HG03520 (cell line): ENCODE measurements at regions not wholly inside any gene's neighbourhood (a gene's known extent, or its start where the extent isn't known, plus 50 kb on each side); places are given as distances from the start of the nearest gene placed in this dataset.
A peak's percentile ranks its signal among the peaks of the same experiment; 100 is the strongest.

ENCODE experiments used
- ATAC-seq: cut with Tn5 transposase; IDR thresholded peaks from one replicate; pipeline ENCODE4 v1.9.1; 2021; ENCODE audit warnings: mild to moderate bottlenecking, moderate library complexity; ENCODE audit not compliant: unreplicated experiment

DNA sequence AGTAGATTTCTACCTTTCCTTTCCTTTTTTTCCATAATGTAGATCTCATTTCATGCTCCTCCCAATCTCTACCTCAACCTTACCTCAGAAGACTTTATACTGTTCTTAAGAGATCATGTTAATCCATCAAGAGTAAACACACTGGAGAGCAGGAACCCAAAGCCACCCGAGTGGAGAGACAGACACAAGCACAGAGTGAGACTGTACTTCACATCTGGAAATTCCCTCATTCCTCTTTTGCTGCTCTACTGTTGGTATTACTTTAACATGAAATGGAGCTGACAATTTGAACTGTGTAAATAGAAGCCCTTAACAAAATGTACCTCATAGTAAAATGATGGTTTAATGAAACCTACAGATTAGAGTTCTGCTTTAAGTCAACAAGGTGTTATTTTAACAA is 105.7 kb upstream of the RASGEF1B start:
- no peak for ATAC-seq

DNA sequence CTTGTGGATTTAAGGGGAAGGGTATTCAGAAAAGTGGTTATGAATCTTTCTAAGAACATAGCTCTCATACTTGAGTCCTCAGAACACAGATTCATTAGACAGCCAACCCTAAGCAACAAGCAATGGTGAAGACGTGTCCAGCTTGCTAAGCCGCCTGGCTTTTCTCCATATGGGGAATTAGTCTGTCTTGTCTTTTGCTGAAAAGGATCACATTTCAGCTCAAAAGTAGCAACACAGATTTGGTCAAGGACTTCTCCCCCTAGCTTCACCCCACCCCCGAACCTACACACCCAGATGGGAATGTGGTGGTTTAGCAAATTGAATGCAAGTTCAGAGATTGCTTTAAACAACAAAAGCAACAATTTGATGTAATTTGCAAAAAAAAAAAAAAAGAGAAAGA is 103.3 kb upstream of the RASGEF1B start:
- no peak for ATAC-seq

DNA sequence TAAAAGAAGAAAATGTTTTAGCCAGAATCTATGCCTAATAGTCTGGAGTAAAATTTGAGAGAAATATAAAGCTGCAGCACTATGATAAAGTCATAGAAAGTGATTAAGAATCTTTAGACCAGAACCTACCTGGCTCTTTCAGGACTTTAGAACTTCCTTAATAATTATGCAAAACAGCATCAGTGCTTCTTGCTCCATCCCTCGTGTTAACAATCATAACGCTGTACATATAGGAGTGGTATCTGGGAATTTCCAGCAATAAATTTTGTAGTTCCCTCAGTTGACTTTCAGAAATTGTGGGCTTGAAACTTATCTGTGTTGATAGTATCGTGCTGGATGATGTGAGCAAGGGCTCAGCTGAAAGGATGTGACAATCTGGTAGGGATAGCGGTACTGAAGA is 102.1 kb upstream of the RASGEF1B start:
- no peak for ATAC-seq

DNA sequence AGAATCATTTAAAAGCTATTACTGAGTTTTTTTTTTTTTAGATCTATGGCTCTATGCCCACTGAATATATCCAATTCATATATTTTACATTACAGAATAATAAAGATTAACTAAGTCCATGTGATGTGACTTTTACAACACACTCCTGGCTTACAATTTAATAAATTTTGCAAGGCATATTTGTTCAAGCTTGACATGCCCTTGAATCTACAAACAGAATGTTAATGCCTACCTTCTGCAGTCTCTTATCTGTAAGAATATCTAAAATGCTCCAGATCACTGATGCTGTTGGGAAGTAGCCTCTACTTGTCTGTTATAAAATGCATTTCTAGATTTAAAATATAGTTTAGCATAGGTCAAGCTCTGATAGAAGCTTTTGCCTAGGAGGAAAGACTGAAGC is 100.7 kb upstream of the RASGEF1B start:
- no peak for ATAC-seq

DNA sequence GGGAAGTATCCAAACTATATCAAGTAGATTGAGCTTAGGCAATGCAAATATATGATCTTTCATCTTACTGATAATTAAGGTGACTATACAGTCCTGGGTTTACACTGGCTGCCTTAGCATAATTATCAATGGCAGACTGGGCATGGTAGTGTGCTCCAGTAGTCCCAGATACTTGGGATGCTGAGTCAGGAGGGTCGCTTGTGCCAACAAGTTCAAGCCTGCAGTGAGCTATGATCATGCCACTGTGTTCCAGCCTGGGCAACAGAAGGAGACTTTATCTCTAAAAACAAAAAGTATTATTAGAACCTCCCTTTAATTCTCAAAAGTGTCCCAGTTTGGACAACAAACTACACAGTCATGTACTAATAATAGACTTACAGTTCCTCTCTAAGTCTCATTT is 99.4 kb upstream of the RASGEF1B start:
- no peak for ATAC-seq

DNA sequence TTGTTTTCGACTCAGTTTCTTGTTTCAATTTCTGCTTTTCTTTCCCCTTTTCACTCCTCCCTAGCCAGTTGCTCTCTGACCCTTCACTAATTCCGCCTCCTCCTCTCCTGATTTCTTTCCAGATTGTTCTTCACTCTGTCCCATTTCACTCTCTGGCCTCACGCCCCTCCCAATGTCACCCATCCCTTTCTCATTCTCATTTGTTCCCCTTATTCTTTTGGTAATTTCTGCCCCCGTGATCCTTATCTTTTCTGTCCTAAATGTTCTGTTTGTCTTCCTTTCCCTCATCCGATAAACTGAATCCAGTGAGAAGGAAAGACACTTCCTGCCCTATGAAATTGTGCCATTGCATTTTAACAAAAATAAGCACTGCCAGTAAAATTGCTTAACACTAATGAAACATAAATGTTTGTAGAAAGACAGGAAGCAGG is 94.5 kb upstream of the RASGEF1B start:
- no peak for ATAC-seq

DNA sequence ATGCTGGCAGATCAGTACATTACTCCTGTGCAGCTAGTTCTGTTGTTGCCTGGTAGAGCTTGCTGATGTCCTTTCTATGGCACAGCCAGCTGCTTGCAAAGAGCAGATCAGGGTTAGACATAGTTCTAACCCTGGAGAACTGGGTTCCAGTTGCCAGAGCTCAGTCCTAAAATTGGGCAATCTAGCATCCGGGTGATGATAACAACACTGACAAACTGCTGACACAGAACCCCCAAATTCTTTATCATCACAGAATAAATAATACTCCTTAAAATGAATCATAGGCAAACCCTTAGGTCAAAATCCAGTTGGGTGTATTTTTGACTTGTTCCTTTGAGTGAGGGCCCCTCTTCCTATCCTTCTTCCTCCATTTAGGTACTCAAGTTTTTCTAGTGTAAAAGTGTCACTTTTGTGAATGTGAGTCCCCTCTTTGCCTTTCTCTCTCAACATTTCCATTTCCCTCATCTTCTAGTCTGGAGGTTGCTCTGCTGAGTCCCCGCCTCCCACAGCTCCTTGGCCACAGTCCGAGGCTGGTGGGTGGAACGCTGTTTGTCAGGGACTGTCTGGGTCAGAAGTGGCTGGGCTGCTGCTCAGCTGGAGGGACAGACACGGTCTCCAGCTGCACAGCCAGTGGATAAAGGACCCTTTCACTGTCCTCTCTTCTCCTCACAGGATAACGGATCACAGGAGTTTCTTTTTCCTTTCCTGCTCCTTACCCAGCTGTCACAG is 93.6 kb upstream of the RASGEF1B start:
- no peak for ATAC-seq

DNA sequence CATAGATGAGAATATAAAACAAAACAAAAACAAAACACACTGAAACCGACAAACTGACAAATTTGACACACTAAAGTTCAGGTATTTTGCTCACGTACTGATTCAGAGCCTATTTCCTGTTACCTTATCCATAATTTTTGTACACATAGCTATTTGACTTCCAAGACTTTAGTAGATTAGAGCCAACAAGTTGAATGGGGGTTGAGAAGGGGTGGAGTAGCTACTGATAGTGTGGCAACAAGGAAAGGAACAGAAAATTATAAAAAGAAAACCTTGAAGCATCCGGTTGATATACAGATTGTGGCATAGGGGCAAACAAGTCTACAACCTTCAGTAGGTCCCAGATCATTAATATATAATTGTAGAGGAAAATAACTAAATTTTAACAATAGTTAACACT is 92.3 kb upstream of the RASGEF1B start:
- ATAC-seq = no peak

DNA sequence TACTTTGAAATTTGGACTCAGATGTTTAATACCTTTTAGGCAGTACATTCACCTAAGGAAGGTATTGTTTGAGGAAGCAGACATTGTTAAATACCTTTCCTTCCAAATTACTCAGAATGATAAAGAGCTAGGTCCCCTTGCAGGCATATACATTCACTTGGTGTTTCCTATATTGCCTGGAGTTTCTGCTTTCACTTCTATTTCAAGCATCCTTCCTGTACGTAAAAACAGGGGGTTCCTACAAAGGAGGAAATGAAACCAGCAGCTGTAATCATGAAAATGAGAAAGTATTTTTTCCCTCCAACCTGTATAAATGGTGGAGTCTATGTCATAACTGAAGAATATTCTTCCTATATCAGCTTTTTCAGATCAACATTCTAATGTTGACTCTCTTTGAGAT is 90.4 kb upstream of the RASGEF1B start:
- ATAC-seq = peak; percentile 93

DNA sequence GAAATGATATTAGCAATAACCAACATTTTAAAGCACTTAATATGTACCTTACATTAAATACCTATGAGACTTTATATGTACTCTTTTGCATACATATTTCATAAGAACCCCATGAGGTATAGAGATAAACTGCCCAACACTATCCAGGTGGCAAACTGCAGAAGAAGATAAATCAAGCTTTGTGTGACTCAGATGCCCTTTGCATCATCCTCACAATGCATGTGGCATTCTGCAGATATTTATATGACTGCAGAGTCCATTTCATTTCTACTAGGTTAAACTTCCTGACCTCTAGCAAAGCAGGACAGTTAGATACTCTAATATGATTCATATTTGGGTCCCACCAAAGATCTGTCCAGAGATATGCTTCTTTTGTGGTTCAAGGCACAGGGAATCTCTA is 85.6 kb upstream of the RASGEF1B start:
- ATAC-seq = no peak

DNA sequence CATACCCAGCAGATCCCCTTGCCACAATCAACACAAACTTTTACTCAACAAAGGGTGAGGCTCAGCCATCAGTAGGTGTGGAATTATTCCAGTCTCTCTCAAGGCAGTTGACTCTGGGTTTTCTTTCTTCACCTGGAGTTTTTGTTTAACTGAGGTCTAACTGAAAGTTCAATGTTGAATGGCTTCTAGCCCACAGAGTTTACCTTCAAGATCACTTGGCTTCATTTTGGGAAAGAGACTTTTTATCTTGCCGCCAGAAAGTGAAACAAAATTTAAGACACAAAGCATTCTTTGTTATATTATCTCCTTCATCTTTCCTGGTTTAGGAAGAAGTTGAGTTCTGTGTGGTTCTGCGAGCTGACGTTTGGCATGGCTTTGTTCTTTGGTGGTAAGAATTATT is 83.8 kb upstream of the RASGEF1B start:
- ATAC-seq = no peak

DNA sequence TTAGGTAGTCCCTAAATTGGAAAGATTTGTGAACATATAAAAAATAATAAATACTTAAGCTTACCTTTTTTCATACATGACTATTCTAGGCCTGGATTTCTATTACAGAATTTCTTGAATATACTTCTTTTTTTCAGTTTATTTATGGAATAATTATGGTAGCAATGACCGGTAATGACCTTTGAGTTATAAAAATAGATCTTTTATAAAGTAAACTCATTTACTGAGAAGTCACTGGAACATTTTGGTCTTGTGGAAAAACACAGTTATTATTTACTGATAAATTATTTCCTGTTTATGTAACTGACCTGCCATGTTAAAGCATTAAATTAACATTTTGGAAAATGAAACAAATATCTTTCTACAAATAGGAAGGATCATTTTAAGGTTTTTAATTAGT is 80.4 kb upstream of the RASGEF1B start:
- no peak for ATAC-seq

DNA sequence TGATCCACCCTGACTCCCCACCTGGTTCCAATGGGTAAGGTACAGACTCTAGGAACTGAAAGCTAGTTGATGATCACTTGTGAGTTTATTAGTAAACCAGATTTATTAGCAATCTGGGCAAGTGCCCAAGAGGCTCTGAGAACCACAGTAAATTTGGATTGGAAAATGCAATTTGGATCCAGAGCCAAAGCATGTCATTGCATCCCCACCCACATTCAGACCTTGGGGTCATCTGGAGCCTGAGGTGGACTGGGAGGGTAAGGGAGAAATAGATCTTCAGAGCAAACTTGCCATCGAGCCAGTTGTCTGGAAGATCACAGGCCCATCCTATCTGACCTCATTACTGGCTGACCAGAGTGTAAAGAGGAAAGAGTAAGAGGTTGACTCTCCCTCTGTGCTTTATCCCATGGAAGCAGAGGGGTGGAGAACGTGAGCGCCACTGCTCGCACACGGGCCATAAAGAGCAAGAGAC is 78.7 kb upstream of the RASGEF1B start:
- no peak for ATAC-seq

DNA sequence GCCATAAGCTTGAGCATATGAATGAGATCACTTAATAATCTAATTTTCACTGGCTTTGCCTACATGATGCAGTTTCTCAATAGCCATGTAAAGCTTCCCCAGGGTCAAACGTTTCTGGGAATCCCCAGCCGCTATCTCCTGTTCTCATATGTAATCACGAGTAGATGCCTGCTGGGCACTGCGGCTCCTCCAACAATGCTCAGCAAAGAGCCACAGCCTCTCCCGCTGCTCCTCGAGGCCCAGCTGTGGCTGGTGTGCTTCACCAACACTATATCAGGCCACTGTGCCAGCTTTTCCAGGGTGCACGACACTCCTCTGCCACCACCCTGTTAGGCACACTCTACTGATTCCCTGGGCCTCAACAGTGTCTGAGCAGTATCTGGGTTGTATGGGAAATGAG is 78.3 kb upstream of the RASGEF1B start:
- ATAC-seq = no peak

DNA sequence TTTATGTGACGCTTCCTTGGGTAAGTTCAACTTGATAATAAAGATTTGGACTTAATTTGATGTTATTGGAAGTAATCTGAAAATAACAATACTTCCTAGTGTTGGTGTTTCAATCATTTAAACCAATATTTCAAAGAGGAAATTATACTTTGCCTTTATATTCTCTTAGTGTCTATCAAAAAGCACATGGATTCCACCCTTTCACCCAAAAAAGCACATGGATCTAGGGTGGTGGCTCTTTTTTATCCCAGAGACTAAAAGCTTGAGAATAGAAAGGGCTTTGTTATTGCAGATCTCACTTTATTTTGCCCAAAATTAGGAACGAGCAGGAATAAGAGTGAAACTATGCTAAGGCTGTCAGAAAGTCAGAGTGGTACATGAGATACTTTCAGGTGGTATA is 75.1 kb upstream of the RASGEF1B start:
- no peak for ATAC-seq

DNA sequence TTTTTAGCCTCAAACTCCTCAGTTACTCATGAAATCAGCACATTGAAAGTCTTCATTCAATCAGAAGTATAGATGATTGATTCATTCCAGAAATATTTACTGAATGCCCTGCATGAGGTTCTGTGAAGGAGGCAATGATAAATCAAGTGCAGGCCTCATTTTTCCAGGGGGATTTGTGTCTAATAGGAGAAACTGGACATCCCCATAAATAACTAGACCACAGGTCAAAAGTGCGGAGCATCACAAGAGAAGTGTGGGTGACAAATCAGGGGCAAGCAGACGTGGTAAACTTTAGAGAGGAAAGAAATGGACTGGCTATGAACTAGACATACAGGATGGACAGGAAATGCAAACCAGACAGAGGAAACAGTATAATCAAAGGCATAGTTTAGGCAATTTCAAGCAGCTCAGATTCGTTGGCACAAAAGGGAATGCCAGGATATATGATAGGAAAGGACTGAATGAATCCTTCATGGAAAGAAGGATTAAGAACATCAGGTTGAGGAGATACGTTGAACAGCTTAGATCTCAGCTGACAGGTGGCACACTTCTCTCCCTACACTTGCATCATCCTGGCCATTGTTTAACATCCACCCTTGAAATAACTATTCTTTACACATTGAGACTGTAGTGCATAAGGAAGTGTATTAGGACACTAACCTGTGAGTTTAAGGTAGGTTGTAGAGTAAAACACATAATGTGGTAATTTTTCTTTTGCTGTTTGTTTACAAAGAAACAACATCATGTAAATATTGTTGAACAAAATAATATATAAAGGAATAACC is 69.6 kb upstream of the RASGEF1B start:
- ATAC-seq = no peak

DNA sequence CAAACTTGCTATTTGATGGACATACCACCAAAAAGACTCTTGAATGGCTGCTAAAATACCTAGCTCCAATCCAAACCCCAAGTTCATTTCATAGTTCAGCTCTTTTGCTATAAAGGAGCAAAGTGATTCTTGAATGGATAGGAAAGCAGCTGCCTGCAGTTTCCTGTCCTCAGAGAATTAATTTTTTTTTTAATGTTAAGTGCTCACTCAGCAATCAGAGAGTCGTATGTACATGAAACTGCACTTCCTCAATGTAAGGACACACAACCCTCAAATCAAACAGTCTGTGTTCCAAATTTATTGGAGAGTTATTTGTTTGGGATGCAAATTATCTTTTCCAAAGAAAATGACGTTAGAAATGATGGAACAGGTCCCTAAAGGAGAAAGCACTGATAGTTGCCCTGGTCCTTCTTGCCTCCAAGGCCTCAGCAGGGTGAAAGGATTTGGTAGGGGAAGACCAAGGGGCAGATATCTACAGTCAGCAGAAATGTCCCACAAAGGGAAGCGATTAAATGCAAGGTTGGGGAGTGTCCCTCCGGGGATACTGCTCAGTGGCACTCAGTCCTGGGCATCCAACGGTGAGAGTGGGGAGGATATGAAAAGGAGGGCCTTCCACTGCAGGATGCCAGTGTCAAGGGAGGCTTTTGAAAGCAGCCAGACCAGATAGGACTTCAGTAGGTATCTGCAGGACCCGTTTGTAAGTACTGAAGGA is 67.2 kb upstream of the RASGEF1B start:
- ATAC-seq = no peak

DNA sequence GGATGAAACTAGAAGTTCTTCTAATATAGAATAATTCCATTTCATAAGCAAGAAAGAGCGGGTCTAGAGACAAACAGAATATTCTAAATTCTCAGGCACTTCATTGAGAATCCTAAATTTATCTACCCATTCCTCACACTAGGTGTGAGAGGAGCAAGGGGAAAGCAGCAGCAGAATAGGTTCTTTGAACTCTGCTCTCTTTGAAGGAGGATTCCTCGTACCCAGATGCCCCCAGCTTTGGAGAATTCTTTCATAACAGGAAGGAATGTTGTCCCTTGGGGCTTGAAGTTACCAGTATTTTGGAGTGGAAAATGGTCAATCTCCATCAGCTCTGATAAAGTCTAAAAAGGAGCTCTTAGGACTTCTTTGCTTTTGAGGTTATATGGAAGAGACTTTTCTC is 59.7 kb upstream of the RASGEF1B start:
- no peak for ATAC-seq

DNA sequence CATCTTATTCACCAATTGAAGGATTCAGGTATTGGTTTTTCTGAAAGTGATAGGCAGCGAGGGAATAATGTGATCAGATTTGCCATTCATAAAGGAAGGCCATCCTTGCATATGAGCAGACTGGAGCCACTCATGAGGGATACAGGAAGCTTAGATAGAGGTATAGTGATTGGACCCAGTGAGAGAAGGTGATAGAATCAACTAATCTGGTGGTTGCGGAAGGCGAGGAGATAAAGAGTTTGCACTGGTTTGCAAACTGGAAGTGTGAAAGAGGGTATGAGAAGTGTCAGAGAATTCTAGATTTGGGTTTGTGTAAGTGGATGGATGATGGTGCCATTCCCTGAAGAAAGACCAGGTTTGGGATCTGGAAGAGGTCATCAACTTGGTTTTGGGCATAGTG is 57.3 kb upstream of the RASGEF1B start:
- no peak for ATAC-seq

DNA sequence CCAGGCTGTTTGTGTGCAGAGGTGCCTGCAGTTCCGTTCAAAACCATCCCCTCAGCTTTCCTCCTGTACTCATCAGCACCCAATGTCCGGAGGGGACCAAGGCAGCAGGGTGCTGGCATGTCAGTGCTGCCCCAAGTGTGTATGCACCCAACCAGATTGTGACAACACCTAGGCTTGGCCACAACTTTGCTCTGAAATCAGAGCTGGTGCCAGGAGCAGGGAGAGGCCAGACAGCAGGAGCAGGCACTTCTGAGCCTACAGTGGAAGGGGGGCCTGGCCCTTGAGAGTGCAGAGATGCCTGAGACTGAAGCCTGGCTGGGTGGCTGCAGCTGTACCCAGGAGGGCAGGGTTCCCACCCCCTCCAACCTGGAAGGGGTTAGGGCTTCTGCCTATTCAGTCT is 56.5 kb upstream of the RASGEF1B start:
- no peak for ATAC-seq

DNA sequence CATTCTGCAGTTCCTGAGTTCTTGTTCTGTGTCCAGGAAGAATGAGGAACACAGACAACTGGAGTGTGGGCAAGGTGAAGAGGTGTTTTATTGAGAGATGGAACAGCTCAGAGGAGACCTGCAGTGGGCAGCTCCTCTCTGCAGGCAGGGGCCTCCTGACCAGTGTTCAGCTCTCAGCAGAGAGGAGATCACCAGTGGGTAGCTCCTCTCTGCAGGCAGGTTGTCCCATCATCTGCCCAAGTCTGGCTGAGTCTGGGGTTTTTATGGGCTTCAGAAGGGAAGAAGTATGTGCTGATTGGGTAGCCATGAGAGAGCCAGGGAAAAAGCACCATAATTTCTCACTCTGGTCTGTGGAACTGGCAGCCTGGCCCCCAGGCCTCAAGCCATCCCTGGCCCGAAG is 56.0 kb upstream of the RASGEF1B start:
- no peak for ATAC-seq

DNA sequence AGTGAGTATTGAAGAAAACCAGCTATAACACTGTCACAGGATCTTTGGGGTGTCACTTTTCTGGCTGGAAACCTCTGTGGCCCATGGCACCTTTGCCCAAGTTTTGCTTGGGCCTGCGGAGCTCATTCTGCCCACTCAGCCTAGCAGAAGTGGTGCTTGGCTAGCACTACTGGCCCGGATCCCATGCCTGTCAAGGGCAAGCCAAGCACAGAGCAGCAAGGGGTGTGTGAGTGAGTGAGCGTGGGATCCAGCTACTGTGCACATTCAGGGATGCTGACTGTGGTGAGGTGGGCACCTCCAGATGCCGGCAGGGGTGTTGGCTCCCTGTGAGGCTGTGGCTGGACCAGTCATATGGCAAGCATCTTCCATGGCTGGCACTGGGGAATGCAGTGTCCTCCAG is 55.4 kb upstream of the RASGEF1B start:
- no peak for ATAC-seq
